ENCODE measurements at regions not wholly inside any gene's neighbourhood (a gene's known extent, or its start where the extent isn't known, plus 50 kb on each side); places are given as distances from the start of the nearest gene placed in this dataset.
"Not testable (repeated sequence)": the region's sequence is repeated elsewhere in the genome, so short reads cannot be mapped to it uniquely, and the experiment has no call there.

GRCh38 chr3:104132566-104133403 is 1233.9 kb upstream of the ALCAM start:
- peak; percentile 92 for DNase-seq (ENCODE audit: low read depth)

- DNase-seq (ENCODE audit: low read depth): peak; percentile 38
Observed at GRCh38 chr3:104133630-104134029, 1233.1 kb upstream of the ALCAM start.

DNA sequence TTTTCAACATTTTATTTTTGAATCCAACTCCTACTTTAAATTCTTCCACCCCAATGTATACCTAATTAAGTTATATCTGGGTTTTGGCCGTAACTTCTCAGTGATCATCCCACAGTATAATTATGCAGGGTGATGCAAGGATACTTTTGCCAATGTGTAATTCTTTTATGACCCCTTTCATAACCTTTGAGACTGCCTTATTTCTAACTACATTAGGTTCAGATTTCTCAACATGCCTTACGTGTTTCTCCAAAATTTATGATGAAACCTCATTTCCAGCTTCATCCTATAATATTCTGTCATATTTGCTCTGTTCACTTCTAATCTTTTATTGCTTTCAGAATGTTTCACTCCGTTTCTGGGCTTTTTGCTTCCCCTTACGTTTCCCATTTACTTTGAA is 1229.6 kb upstream of the ALCAM start:
- DNase-seq (ENCODE audit: low read depth): no peak

- DNase-seq (ENCODE audit: low read depth): peak; percentile 8
Observed at GRCh38 chr3:104145164-104145563, 1221.5 kb upstream of the ALCAM start.

- DNase-seq (ENCODE audit: low read depth): no peak
Observed at GRCh38 chr3:104149154-104149553, 1217.6 kb upstream of the ALCAM start.

DNA sequence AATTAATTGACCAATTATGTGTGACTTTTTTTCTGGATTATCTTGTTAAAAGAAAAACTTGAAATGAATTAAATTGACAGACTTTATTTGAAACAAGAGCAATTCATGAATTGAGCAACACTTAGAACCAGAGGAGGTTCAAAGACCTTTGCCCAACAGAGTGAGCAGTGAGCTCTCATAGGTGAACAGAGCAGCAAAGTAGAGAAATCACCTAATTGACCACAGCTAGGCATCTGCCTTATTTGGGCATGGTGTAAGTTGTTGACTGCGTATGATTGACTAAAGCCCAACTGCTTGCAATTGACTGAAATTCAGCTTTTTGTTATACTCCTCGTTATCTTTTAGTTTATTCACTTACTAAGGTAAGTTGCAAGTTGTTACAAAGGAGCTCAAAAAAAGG is 1216.0 kb upstream of the ALCAM start:
- no peak for DNase-seq (ENCODE audit: low read depth)

DNA sequence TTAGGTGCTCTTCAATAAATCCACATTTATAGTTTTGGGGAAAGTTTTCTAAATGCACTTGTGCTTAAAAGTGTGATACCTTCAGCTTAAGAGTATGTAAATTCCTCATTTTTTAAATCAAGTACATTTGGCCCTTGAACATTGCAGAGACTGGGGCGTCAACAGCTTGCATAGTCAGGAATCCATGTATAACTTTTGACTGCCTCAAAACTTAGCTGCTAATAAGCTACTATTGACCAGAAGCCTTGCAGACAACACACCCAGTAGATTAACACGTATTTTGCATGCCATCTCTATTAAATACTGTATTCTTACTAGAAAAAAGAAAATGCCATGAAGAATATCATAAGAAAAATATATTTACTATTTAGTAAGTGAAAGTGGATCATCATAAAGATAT is 1211.8 kb upstream of the ALCAM start:
- DNase-seq (ENCODE audit: low read depth): no peak

DNA sequence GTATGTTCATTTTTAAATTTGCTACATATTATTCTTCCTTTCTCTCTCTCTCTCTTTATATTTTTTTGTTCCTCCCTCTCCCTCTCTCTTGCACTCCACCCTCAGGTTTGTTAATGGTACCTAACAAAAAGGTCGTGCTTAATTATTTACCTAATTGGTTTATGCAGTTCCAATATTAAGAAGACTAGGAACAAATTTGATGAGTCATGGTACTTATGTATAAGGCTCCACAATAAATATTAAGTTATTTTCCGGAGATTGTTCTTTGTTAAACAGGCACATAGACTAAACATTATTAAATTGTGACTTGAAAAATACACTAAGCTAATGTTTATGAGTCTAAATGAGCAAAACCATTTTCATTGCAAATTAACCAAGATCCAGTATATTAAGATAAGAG is 1200.8 kb upstream of the ALCAM start:
- DNase-seq (ENCODE audit: low read depth): no peak

DNA sequence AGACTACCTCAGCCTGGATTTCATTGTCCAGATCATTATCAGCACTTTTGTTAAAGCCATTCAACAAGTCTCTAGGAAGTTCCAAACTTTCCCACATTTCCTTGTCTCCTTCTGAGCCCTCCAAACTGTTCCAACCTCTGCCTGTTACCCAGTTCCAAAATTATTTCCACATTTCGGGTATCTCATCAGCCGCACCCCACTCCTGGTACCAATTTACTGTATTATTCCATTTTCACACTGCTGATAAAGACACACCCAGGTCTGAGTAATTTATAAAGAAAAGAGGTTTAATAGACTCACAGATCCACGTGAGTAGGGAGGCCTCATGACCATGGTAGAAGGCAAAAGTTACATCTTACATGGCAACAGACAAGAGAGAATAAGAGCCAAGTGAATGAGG is 1198.3 kb upstream of the ALCAM start:
- DNase-seq (ENCODE audit: low read depth): no peak

DNA sequence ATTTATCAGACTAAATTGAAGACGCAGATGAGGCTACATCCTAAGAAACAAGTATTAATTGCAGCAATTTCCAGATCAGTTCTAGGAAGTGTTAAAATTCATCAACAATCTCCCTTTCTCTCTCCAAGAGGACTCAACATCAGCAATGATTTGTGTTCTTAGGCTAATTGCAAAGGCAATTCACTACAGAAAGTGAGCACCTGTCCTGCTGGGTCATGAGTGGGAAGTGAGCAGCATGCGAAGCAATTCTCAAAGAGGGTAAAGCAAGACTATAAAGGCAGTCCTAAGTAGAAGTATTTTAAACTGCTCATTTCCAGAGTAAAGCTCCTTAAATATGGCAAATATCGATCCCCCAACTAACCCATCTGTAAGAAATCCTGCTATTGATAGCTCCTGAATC is 1191.0 kb upstream of the ALCAM start:
- DNase-seq (ENCODE audit: low read depth): no peak

- DNase-seq (ENCODE audit: low read depth): peak; percentile 68
Observed at GRCh38 chr3:104176706-104177105, 1190.0 kb upstream of the ALCAM start.

- no peak for DNase-seq (ENCODE audit: low read depth)
Observed at GRCh38 chr3:104178680-104179079, 1188.0 kb upstream of the ALCAM start.

GRCh38 chr3:104180906-104181305 is 1185.8 kb upstream of the ALCAM start:
- DNase-seq (ENCODE audit: low read depth): no peak

DNA sequence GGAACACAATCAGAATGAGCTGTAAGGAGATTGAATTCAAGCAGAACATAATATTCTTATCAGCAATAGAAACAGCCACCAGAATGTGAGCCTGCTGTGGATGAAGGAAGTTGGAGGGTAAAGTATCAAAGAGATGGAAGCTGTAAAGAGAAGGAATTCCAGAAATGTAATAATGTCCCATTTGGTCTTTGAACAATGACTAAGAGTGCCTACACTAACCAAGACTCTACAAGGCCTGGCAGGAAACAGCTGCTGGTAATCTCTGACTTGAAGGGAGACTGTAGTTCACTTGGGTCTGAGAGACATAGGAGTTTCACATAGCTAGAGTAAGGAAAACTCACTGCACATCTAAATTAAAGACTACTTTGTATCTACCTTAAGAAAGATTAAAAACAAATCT is 1176.0 kb upstream of the ALCAM start:
- DNase-seq (ENCODE audit: low read depth): no peak

GRCh38 chr3:104198131-104198530 is 1168.6 kb upstream of the ALCAM start:
- peak; percentile 28 for DNase-seq (ENCODE audit: low read depth)

GRCh38 chr3:104206925-104207324 is 1159.8 kb upstream of the ALCAM start:
- DNase-seq (ENCODE audit: low read depth): no peak

GRCh38 chr3:104214277-104214676 is 1152.4 kb upstream of the ALCAM start:
- DNase-seq (ENCODE audit: low read depth): no peak

- no peak for DNase-seq (ENCODE audit: low read depth)
Observed at GRCh38 chr3:104214937-104215336, 1151.8 kb upstream of the ALCAM start.

- DNase-seq (ENCODE audit: low read depth): not testable (repeated sequence)
Observed at GRCh38 chr3:104219046-104219445, 1147.7 kb upstream of the ALCAM start.

GRCh38 chr3:104234442-104235194 is 1132.1 kb upstream of the ALCAM start:
- DNase-seq (ENCODE audit: low read depth): no peak

- no peak for DNase-seq (ENCODE audit: low read depth)
Observed at GRCh38 chr3:104244680-104245220, 1122.0 kb upstream of the ALCAM start.

DNA sequence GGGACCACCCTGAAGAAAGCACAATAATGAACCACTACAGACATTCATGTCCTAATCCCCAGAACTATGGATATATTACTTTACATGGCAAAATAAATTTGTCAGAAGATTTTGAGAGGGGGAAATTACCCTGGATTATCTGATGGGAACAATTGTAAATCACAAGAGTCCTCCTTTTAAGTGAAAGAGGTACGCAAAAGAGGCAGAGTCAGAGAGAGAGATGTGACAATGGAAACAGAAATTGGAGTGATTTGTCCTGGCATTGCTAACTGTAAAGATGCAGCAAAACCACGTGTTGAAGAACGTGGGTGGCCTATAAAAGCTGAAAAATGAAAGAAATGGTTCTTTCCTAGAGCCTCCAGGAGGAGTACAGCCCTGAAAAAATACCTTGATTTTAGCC is 1121.4 kb upstream of the ALCAM start:
- peak; percentile 12 for DNase-seq (ENCODE audit: low read depth)

DNA sequence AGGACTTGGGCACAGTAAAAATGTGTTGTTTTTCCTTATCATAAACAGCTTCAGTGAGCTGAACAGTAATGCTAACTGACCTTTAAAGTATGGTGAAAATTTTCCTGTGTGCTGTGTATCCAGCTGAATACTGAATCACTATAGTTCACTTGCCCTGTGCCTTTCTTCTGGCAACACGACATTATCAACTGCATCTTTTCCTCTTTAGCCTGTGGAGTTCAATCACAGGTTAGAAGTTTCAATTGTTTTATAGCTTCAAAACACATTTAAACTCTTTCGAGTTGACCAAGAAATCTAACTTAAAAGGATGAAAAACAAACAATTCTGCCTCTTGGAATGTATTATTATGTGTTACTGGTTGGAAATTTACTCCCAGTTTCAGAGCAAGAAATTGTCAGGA is 1120.7 kb upstream of the ALCAM start:
- DNase-seq (ENCODE audit: low read depth): peak; percentile 9

All from ELR (cell line).